22Rv1 (cell line): ENCODE measurements at regions not wholly inside any gene's neighbourhood (a gene's known extent, or its start where the extent isn't known, plus 50 kb on each side); places are given as distances from the start of the nearest gene placed in this dataset.

ENCODE experiments used
- ZFX ChIP-seq: fragments of 450-650 bp; IDR thresholded peaks from 2 replicates; pipeline ENCODE4 v1.6.1; 2017; ENCODE audit warnings: antibody characterized with exemption, borderline replicate concordance
- TF ChIP-seq, protein P1 (sequence below): fragments of 450-650 bp; IDR thresholded peaks from 2 replicates; pipeline ENCODE4 v1.5.1; 2017; ENCODE audit warnings: mild to moderate bottlenecking

DNA sequence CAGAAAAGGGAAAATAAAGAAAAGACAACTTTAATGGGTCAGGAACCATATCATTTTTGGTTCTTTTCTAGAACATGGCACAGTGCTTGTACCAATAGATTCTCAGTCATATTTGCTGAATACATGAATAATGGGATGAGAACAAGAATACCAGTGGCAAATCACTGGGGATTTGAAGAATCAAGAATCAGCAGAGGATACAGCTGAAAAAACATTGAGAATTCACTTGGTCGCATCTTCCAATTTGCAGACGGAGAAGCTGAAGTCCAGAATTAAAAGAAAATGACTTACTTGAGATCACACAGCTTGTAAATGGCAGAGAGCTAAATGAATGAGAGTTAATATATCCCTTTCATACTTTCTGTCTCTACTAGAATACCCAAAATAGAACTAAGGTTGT is 362.2 kb downstream of the RAD51AP2 start:
- TF ChIP-seq, protein P1, sequence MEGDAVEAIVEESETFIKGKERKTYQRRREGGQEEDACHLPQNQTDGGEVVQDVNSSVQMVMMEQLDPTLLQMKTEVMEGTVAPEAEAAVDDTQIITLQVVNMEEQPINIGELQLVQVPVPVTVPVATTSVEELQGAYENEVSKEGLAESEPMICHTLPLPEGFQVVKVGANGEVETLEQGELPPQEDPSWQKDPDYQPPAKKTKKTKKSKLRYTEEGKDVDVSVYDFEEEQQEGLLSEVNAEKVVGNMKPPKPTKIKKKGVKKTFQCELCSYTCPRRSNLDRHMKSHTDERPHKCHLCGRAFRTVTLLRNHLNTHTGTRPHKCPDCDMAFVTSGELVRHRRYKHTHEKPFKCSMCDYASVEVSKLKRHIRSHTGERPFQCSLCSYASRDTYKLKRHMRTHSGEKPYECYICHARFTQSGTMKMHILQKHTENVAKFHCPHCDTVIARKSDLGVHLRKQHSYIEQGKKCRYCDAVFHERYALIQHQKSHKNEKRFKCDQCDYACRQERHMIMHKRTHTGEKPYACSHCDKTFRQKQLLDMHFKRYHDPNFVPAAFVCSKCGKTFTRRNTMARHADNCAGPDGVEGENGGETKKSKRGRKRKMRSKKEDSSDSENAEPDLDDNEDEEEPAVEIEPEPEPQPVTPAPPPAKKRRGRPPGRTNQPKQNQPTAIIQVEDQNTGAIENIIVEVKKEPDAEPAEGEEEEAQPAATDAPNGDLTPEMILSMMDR: no peak
- TF ChIP-seq ZFX: no peak
